SK-N-SH (cell line): ENCODE measurements at regions not wholly inside any gene's neighbourhood (a gene's known extent, or its start where the extent isn't known, plus 50 kb on each side); places are given as distances from the start of the nearest gene placed in this dataset.

Experiments used
- CTCF ChIA-PET: fragments of 300-600, 350-600 bp; formaldehyde crosslinking; extraction: SDS; loops from one replicate; lab custom pipeline; 2021; lab: Yijun Ruan, JAX
- POLR2A ChIA-PET: fragments of 350-600 bp; sonication (Branson Sonifier 250); formaldehyde crosslinking; extraction: SDS; loops from one replicate; lab custom pipeline; 2020; ENCODE audit warnings: antibody characterized with exemption, inconsistent platforms; lab: Yijun Ruan, JAX
- DNase-seq: peaks from one replicate; pipeline ENCODE4 v3.0.0; 2012
- H2AFZ ChIP-seq: fragments of 200-600 bp; sonication (generic); 2 replicates; pipeline ENCODE4 v1.8.1; 2016; ENCODE audit warnings: antibody characterized with exemption, mild to moderate bottlenecking, low read depth
- H3F3A ChIP-seq: fragments of 200-600 bp; sonication (generic); replicated peaks from 2 replicates; pipeline ENCODE3; 2016; ENCODE audit warnings: antibody characterized with exemption, mild to moderate bottlenecking; ENCODE audit not compliant: insufficient read depth
- H3K27ac ChIP-seq, 2 experiments: fragments of 200-500 bp in 1 of 2; fragments of 200-600 bp in 1 of 2; sonication (Bioruptor generic) in 1 of 2; sonication (generic), shearing (Covaris generic) in 1 of 2; 2 replicates each; pipeline versions ENCODE4 v1.5.1 to v1.6.1; 2014 to 2016; ENCODE audit warnings: low read depth in 2 of 2, inconsistent platforms in 1 of 2, low read length in 1 of 2, mild to moderate bottlenecking in 1 of 2, mixed read lengths in 1 of 2
- H3K27me3 ChIP-seq: fragments of 200-600 bp; sonication (generic), shearing (Covaris generic); 2 replicates; pipeline ENCODE4 v1.6.1; 2016; ENCODE audit warnings: mixed run types; ENCODE audit not compliant: insufficient read depth
- H3K36me3 ChIP-seq, 2 experiments: fragments of 200-500 bp in 1 of 2; fragments of 200-600 bp in 1 of 2; sonication (Bioruptor generic) in 1 of 2; sonication (generic) in 1 of 2; replicated peaks in 1 of 2; 2 replicates each; pipeline versions ENCODE3 to v1.5.1; 2014 to 2016; ENCODE audit warnings: low read length in 1 of 2, mild to moderate bottlenecking in 1 of 2; ENCODE audit not compliant: insufficient read depth in 2 of 2, control insufficient read depth in 1 of 2
- H3K4me1 ChIP-seq, 2 experiments: fragments of 200-500 bp in 1 of 2; fragments of 200-600 bp in 1 of 2; sonication (Bioruptor generic) in 1 of 2; sonication (generic), shearing (Covaris generic) in 1 of 2; 2 replicates each; pipeline versions ENCODE4 v1.5.1 to v1.6.1; 2014 to 2016; ENCODE audit warnings: low read depth in 1 of 2, low read length in 1 of 2, mixed run types in 1 of 2; ENCODE audit not compliant: insufficient read depth in 2 of 2, control insufficient read depth in 1 of 2
- H3K4me2 ChIP-seq: fragments of 200-600 bp; sonication (generic), shearing (Covaris generic); 2 replicates; pipeline ENCODE4 v1.6.1; 2017; ENCODE audit warnings: mixed run types
- H3K4me3 ChIP-seq, 2 experiments: fragments of 200-500 bp in 1 of 2; fragments of 200-600 bp in 1 of 2; sonication (Bioruptor generic) in 1 of 2; sonication (generic), shearing (Covaris generic) in 1 of 2; 2 replicates each; pipeline versions ENCODE4 v1.5.1 to v1.8.1; 2014 to 2016; ENCODE audit warnings: low read depth in 2 of 2, inconsistent platforms in 1 of 2, low read length in 1 of 2, mild to moderate bottlenecking in 1 of 2, mixed read lengths in 1 of 2, moderate library complexity in 1 of 2
- H3K79me2 ChIP-seq: fragments of 200-600 bp; sonication (generic); 2 replicates; pipeline ENCODE4 v1.8.1; 2017; ENCODE audit warnings: mild to moderate bottlenecking; ENCODE audit not compliant: insufficient read depth
- H3K9ac ChIP-seq: fragments of 200-600 bp; sonication (generic); 2 replicates; pipeline ENCODE4 v1.6.1; 2017; ENCODE audit warnings: mixed run types
- H3K9me2 ChIP-seq: fragments of 200-600 bp; sonication (generic); 2 replicates; pipeline ENCODE4 v1.6.1; 2017; ENCODE audit warnings: mixed run types
- H3K9me3 ChIP-seq: fragments of 200-600 bp; sonication (generic); 2 replicates; pipeline ENCODE4 v1.6.1; 2017; ENCODE audit warnings: mixed run types, mild to moderate bottlenecking, moderate library complexity
- H4K20me1 ChIP-seq: fragments of 200-600 bp; sonication (generic); 2 replicates; pipeline ENCODE4 v1.6.1; 2017; ENCODE audit warnings: mild to moderate bottlenecking, mixed run types; ENCODE audit not compliant: insufficient read depth
- EP300 ChIP-seq, 2 experiments: IDR thresholded peaks; 2 replicates each; pipeline versions ENCODE4 v1.4.0 to v1.6.1; 2012; ENCODE audit warnings: borderline replicate concordance in 1 of 2, low read depth in 1 of 2, low read length in 1 of 2
- EZH2phosphoT487 ChIP-seq: fragments of 200-600 bp; sonication (generic); IDR thresholded peaks from 2 replicates; pipeline ENCODE4 v1.6.1; 2017; ENCODE audit warnings: low read depth, mixed run types, mild to moderate bottlenecking, antibody characterized with exemption, moderate library complexity, borderline replicate concordance
- FOSL2 ChIP-seq: IDR thresholded peaks from 2 replicates; pipeline ENCODE4 v1.4.0; 2012; ENCODE audit warnings: low read depth, mild to moderate bottlenecking, moderate library complexity, borderline replicate concordance
- FOXJ3 ChIP-seq: sonication (generic); formaldehyde crosslinking; IDR thresholded peaks from 2 replicates; pipeline ENCODE4 v1.5.1; 2020; ENCODE audit warnings: mild to moderate bottlenecking, missing genetic modification reagents
- GABPA ChIP-seq: IDR thresholded peaks from 2 replicates; pipeline ENCODE4 v1.4.0; 2012; ENCODE audit warnings: low read depth, mild to moderate bottlenecking
- GATA2 ChIP-seq: sonication (generic); formaldehyde crosslinking; IDR thresholded peaks from 2 replicates; pipeline ENCODE4 v1.5.0; 2020; ENCODE audit warnings: mild to moderate bottlenecking, missing genetic modification reagents
- JUND ChIP-seq: IDR thresholded peaks from 2 replicates; pipeline ENCODE4 v1.4.0; 2012
- MEF2A ChIP-seq: IDR thresholded peaks from 2 replicates; pipeline ENCODE4 v1.4.0; 2012; ENCODE audit warnings: low read depth, borderline replicate concordance
- NFIC ChIP-seq: IDR thresholded peaks from 2 replicates; pipeline ENCODE4 v1.4.0; 2012; ENCODE audit warnings: borderline replicate concordance
- NRF1 ChIP-seq: IDR thresholded peaks from 2 replicates; pipeline ENCODE4 v1.6.1; 2012; ENCODE audit warnings: low read depth, mild to moderate bottlenecking, low read length
- POLR2AphosphoS5 ChIP-seq: IDR thresholded peaks from 2 replicates; pipeline ENCODE4 v1.6.1; 2012; ENCODE audit warnings: low read depth, low read length
- RFX5 ChIP-seq: IDR thresholded peaks from 2 replicates; pipeline ENCODE4 v1.6.1; 2012; ENCODE audit warnings: mild to moderate bottlenecking, improper control_type of control experiment, low read length
- RXRA ChIP-seq: IDR thresholded peaks from 2 replicates; pipeline ENCODE4 v1.4.0; 2012; ENCODE audit warnings: low read depth, mild to moderate bottlenecking, borderline replicate concordance
- SIN3A ChIP-seq: IDR thresholded peaks from 2 replicates; pipeline ENCODE4 v1.6.1; 2012; ENCODE audit warnings: low read depth, mild to moderate bottlenecking, low read length, moderate library complexity, borderline replicate concordance
- TEAD4 ChIP-seq: IDR thresholded peaks from 2 replicates; pipeline ENCODE4 v1.4.0; 2012; ENCODE audit warnings: mild to moderate bottlenecking, borderline replicate concordance; ENCODE audit not compliant: insufficient read depth
- YY1 ChIP-seq: IDR thresholded peaks from 2 replicates; pipeline ENCODE4 v1.4.0; 2012; ENCODE audit warnings: low read depth, mild to moderate bottlenecking
- WGBS: methylation state at CpG from one replicate; pipeline ENCODE4 v1.1.6; 2017; ENCODE audit warnings: low lambda C conversion rate; 5-methylcytosine and 5-hydroxymethylcytosine counted together
- TF ChIP-seq, protein P1 (sequence below): IDR thresholded peaks from 2 replicates; pipeline ENCODE4 v1.4.0; 2012; ENCODE audit warnings: low read depth, borderline replicate concordance
- TF ChIP-seq, protein P2 (sequence below): fragments of 150-350 bp; IDR thresholded peaks from 2 replicates; pipeline ENCODE4 v1.6.1; 2017; ENCODE audit warnings: antibody characterized with exemption, low read length, low read depth, borderline replicate concordance
- TF ChIP-seq, protein P3 (sequence below): IDR thresholded peaks from 2 replicates; pipeline ENCODE4 v1.4.0; 2012; ENCODE audit warnings: low read depth
- TF ChIP-seq, protein P4 (sequence below): IDR thresholded peaks from 2 replicates; pipeline ENCODE4; 2012

DNA sequence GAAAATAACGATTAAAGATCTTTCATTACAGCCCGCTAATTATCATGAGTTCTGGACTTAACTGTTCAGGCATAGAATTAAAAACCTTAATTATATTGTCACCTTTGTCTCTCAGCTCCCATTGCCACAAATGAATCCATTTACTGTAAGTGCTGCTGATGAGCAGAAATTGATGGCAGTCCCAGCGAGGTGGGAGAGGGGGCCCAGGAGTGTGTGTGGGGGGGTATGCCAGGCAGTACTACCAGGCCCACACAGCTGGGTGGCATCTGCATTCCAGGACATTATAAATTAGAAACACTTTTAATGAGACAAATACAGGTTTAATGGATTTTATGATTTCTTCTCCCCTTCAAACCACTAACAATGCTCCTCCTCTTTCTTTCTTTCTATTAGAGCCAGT lies 196.0 kb downstream of the MELK start:
- 50% methylated on average over 3 of the region's 3 CpGs for WGBS
- POLR2A ChIA-PET = interaction anchor here (0.6 kb wide), 1 partner anchor 1016 kb away, joined by 3 read pairs; the partner anchor contains the start of gene EXOSC3
- Histone ChIP-seq H3K4me3 (no peak overlapping the region), H3K79me2 (no peaks in the 10 kb centered on the region), H3K4me2 (no peak overlapping the region), H3F3A (no peaks in the 10 kb centered on the region), H3K9me2 (no peaks in the 10 kb centered on the region), H3K27ac (no peak overlapping the region), H3K4me1 (peaks cover 0 to 6% of the 10 kb centered on the region in 2 experiments; a peak in 1 of 4 replicates), H3K9ac (no peak overlapping the region), H2AFZ (no peak overlapping the region), H3K36me3 (no peaks in the 10 kb centered on the region), H3K27me3 (peaks cover 17% of the 10 kb centered on the region; the same call in 1 of the 2 replicates), H4K20me1 (no peaks in the 10 kb centered on the region), H3K9me3 (no peaks in the 10 kb centered on the region)
- CTCF ChIA-PET = no interaction called here
- TF ChIP-seq RXRA = no peak
- TF ChIP-seq, protein P1, sequence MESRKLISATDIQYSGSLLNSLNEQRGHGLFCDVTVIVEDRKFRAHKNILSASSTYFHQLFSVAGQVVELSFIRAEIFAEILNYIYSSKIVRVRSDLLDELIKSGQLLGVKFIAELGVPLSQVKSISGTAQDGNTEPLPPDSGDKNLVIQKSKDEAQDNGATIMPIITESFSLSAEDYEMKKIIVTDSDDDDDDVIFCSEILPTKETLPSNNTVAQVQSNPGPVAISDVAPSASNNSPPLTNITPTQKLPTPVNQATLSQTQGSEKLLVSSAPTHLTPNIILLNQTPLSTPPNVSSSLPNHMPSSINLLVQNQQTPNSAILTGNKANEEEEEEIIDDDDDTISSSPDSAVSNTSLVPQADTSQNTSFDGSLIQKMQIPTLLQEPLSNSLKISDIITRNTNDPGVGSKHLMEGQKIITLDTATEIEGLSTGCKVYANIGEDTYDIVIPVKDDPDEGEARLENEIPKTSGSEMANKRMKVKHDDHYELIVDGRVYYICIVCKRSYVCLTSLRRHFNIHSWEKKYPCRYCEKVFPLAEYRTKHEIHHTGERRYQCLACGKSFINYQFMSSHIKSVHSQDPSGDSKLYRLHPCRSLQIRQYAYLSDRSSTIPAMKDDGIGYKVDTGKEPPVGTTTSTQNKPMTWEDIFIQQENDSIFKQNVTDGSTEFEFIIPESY = no peak
- no peak for TF ChIP-seq JUND
- TF ChIP-seq EZH2phosphoT487 = no peak
- TF ChIP-seq GATA2 (CRISPR knock-in tag) = no peak
- TF ChIP-seq FOSL2 = no peak
- no peak for TF ChIP-seq FOXJ3 (CRISPR knock-in tag)
- TF ChIP-seq RFX5 = no peak
- TF ChIP-seq YY1 = no peak
- TF ChIP-seq NFIC = no peak
- TF ChIP-seq POLR2AphosphoS5 = no peak
- no peak for TF ChIP-seq TEAD4
- no peak for TF ChIP-seq EP300 (IDR thresholded peaks at IDR 0.05; ENCODE audit: borderline replicate concordance in 1 of 2, low read depth in 1 of 2, low read length in 1 of 2)
- TF ChIP-seq, protein P2, sequence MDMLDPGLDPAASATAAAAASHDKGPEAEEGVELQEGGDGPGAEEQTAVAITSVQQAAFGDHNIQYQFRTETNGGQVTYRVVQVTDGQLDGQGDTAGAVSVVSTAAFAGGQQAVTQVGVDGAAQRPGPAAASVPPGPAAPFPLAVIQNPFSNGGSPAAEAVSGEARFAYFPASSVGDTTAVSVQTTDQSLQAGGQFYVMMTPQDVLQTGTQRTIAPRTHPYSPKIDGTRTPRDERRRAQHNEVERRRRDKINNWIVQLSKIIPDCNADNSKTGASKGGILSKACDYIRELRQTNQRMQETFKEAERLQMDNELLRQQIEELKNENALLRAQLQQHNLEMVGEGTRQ = no peak
- TF ChIP-seq NRF1 = no peak
- TF ChIP-seq, protein P3, sequence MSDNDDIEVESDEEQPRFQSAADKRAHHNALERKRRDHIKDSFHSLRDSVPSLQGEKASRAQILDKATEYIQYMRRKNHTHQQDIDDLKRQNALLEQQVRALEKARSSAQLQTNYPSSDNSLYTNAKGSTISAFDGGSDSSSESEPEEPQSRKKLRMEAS = no peak
- TF ChIP-seq MEF2A = no peak
- TF ChIP-seq GABPA = no peak
- TF ChIP-seq SIN3A = no peak
- TF ChIP-seq, protein P4, sequence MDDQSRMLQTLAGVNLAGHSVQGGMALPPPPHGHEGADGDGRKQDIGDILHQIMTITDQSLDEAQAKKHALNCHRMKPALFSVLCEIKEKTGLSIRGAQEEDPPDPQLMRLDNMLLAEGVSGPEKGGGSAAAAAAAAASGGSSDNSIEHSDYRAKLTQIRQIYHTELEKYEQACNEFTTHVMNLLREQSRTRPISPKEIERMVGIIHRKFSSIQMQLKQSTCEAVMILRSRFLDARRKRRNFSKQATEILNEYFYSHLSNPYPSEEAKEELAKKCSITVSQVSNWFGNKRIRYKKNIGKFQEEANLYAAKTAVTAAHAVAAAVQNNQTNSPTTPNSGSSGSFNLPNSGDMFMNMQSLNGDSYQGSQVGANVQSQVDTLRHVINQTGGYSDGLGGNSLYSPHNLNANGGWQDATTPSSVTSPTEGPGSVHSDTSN = no peak
- DNase-seq = no peak
